ENCODE measurements at regions not wholly inside any gene's neighbourhood (a gene's known extent, or its start where the extent isn't known, plus 50 kb on each side); places are given as distances from the start of the nearest gene placed in this dataset.

GRCh38 chr13:64855506-64855905 lies 2374.6 kb downstream of the PCDH9 start:
- DNase-seq, result no peak

GRCh38 chr13:64850017-64850416 lies 2380.1 kb downstream of the PCDH9 start:
- DNase-seq, result no peak

- DNase-seq, result no peak
Measured at GRCh38 chr13:64849196-64849595, 2380.9 kb downstream of the PCDH9 start.

- DNase-seq, result no peak
Measured at GRCh38 chr13:64847767-64848166, 2382.4 kb downstream of the PCDH9 start.

GRCh38 chr13:64845110-64845509 lies 2385.0 kb downstream of the PCDH9 start:
- no peak for DNase-seq

- no peak for DNase-seq
Measured at GRCh38 chr13:64819081-64819480, 2411.1 kb downstream of the PCDH9 start.

GRCh38 chr13:64817691-64818090 lies 2412.4 kb downstream of the PCDH9 start:
- DNase-seq, result no peak

GRCh38 chr13:64810750-64811149 lies 2419.4 kb downstream of the PCDH9 start:
- DNase-seq, result no peak

GRCh38 chr13:64808704-64809103 lies 2421.4 kb downstream of the PCDH9 start:
- DNase-seq, result no peak

- DNase-seq, result no peak
Measured at GRCh38 chr13:64801768-64802167, 2428.4 kb downstream of the PCDH9 start.

- DNase-seq, result no peak
Measured at GRCh38 chr13:64798422-64798821, 2431.7 kb downstream of the PCDH9 start.

- no peak for DNase-seq
Measured at GRCh38 chr13:64793592-64793991, 2436.5 kb downstream of the PCDH9 start.

GRCh38 chr13:64793131-64793530 lies 2437.0 kb downstream of the PCDH9 start:
- DNase-seq, result no peak

GRCh38 chr13:64791373-64791772 lies 2438.8 kb downstream of the PCDH9 start:
- DNase-seq, result no peak

- DNase-seq, result no peak
Measured at GRCh38 chr13:64782466-64782865, 2447.7 kb downstream of the PCDH9 start.

- DNase-seq, result no peak
Measured at GRCh38 chr13:64778002-64778401, 2452.1 kb downstream of the PCDH9 start.

- no peak for DNase-seq
Measured at GRCh38 chr13:64774915-64775314, 2455.2 kb downstream of the PCDH9 start.

- DNase-seq, result no peak
Measured at GRCh38 chr13:64770743-64771142, 2459.4 kb downstream of the PCDH9 start.

- DNase-seq, result no peak
Measured at GRCh38 chr13:64767054-64767453, 2463.1 kb downstream of the PCDH9 start.

- DNase-seq, result no peak
Measured at GRCh38 chr13:64765636-64766035, 2464.5 kb downstream of the PCDH9 start.

- no peak for DNase-seq
Measured at GRCh38 chr13:64758521-64759244, 2471.5 kb downstream of the PCDH9 start.

GRCh38 chr13:64756621-64757020 lies 2473.5 kb downstream of the PCDH9 start:
- DNase-seq, result no peak

- no peak for DNase-seq
Measured at GRCh38 chr13:64755961-64756360, 2474.2 kb downstream of the PCDH9 start.

- DNase-seq, result no peak
Measured at GRCh38 chr13:64753233-64754000, 2476.7 kb downstream of the PCDH9 start.

All from suppressor macrophage (primary cell).